Inflammatory macrophage treated with lipopolysaccharide for 1 hour (primary cell): ENCODE measurements at regions not wholly inside any gene's neighbourhood (a gene's known extent, or its start where the extent isn't known, plus 50 kb on each side); places are given as distances from the start of the nearest gene placed in this dataset.
"Not testable (repeated sequence)": the region's sequence is repeated elsewhere in the genome, so short reads cannot be mapped to it uniquely, and the experiment has no call there.

Source experiments
- DNase-seq, 2 donors: peaks; one replicate each; pipeline ENCODE4 v3.0.0-alpha.2; 2020 to 2022

DNA sequence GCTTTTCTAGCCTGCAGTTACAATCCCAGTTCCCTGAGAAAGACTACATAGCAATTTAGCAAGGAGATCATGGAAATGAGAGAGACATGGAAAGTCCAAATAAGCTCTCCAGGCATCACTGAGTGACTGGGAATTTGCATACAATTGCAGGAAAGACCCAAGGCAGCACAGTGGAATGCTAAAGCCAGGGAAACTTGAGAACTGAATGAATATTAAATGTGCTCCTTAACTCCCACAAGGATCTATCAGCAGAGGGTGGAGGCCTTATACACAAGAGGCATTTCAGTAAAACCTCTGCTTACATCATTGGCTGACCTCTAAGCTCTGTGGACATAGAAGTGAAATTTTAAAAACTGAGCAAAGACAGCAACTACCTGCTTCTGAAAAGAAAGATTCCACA, 355.6 kb upstream of the DAB2 start:
- no peak for DNase-seq

DNA sequence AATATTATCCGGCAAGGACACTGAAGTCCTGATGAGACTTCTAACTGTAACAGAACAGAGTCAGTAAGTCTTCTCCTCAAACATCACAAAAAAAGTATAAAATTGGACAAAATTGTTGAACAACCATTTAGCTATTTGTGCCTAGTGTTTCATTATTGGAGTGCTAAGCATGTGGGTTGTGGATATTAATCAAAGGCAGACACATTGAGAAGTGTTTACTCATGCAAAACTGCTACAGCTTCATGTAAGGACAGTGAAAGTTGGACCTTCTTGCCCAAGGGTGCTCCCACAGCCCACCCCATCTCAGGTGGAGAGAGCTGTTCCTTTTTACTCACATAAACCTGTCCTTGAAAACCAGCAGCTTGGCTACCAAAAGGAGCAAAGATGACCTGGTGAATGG, 355.1 kb upstream of the DAB2 start:
- DNase-seq = no peak

DNA sequence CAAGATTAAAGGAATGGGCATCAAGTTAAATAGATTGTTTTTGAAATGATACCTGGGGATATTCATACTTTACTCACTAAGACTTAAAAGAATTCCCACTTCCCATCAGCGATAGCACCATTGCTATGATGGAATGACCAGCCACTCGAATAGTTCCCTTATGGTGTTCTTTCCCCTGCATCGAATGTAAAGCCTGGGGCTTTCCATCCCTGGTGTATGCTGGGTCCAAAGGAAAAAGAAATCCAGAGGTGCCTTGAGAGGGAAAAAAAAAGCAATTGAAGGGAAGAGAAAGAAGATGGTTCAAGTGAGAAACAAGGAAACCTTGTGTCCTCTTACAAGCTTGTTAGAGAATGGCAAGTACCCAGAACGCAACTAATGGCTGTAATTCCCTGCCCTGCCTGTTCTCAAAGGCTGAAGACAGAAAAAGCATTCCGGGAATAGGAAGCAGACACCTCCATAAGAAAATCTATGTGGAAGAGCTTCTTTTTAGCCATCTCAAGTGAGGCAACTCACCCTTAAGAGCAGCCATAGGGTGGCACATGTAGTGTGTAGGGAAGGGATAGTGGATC, 351.1 kb upstream of the DAB2 start:
- DNase-seq = no peak

DNA sequence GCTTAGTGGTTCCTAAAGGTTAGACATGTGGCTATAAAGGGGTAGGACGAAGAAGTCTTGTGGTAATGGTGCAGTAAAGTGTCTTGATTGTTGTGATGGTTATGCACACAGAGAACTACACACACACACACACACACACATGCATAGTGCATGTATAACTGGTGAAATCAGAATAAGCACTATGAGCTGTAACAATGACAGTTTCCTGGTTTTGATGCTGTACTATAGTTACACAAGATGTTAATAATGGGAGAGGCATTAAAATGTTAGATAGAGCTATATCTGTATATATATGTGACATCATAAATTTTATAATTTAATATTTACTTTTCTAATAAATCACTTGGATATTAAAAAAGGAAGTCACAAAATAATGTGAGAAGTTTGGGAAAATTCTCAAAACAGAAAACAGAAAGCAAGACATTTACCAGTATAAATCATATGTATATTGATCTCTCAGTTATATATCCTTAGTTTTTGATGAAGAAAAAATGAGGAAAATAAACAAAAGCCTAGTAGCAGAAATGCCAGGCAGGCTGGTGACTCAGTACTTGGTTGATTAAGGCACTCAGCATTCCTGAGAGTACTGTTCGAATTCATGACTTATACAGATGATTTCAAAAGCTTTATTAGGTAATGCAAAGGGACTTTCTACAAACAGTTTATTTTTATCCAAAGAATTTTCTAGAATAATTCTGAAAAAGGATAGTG, 350.5 kb upstream of the DAB2 start:
- DNase-seq = no peak

DNA sequence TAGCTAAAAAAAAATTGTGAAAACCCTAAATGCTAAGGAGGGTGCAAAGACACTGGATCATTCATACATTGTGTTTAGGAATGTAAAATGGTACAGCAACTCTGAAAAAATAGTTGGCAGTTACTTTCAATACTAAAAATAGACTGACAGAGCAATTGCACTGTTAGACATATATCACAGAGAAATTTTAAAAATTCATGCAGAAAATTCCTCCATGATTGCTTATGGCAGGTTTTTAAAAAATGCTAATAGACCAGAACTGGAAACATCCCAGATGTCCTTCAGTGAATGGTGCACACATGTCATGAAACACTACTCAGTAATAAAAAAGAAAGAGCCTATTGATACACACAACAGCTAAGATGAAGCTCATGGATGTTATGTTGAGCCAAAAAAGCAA, 349.8 kb upstream of the DAB2 start:
- DNase-seq = no peak

DNA sequence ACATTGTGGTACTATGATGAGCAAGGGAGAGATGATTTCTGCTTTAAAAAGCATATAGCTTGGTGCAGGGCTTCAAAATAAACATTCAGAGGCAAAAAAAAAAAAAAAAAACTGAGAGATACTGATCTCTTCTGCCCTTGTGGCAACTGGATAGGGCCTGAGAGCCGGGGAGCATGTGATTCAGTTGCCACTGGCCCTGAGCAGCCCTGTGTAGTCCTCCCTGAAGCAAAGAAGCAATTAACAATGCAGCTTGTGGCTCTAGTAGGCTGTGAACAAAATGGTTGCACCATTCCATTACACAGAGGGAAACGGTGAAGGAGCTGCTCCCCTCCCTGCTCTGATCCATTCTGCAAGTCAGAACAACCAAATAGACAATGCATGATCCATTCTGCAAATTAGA, 347.5 kb upstream of the DAB2 start:
- no peak for DNase-seq

DNA sequence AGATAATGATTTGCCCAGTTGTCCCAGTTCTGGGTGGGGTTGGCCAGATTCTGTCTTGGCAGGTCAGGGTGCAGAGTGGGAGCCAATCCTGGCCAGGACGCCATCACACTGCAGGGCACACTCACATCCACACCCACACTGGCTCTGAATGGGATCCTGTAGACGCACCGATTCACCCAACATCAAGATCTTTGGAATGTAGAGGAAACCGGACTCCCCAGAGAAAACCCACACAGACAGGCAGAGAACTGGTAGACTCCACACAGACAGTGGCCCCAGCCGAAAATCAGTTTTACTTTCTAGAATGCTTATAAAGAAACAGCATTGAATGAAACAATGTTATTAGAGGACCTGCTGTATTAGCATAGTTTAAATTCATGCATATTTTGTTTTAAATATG, 343.1 kb upstream of the DAB2 start:
- no peak for DNase-seq

DNA sequence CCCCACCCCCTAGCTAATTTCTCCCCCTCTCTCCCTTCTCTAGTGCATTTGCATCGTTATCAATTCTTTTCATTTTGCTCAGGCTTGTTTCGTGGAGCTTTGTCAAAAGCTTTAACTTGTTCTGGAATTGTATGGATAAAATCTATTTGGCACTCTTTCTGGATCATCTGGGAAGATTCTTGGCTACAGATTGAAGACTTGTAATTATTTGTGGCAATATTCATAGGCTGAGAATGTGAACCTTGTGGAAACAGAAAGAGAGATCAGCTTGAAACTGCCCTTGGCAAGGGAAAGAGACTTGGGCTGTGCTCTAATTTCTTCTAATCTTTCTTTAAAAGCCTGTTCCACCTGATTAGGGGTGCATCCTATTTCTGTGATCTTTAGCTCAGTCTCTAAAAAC, 340.6 kb upstream of the DAB2 start:
- no peak for DNase-seq

DNA sequence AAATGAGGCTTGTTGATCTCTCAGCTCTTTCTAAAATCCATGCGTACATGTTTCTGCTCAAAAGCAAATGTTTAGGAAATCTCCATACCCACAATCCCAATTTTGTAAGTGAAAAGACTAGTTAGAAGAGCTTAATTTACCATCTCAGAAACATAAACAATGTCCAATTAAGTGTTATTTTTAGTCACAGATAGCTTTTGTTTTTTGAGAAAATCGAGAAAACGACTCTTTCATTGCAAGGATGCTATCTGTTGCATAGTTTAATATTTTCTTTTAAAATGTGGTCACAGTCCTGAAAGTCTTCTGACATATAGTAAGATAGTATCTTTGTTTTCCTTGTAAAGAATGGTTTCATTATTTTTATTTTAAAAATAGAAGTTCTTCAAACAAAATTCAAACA, 338.0 kb upstream of the DAB2 start:
- no peak for DNase-seq

DNA sequence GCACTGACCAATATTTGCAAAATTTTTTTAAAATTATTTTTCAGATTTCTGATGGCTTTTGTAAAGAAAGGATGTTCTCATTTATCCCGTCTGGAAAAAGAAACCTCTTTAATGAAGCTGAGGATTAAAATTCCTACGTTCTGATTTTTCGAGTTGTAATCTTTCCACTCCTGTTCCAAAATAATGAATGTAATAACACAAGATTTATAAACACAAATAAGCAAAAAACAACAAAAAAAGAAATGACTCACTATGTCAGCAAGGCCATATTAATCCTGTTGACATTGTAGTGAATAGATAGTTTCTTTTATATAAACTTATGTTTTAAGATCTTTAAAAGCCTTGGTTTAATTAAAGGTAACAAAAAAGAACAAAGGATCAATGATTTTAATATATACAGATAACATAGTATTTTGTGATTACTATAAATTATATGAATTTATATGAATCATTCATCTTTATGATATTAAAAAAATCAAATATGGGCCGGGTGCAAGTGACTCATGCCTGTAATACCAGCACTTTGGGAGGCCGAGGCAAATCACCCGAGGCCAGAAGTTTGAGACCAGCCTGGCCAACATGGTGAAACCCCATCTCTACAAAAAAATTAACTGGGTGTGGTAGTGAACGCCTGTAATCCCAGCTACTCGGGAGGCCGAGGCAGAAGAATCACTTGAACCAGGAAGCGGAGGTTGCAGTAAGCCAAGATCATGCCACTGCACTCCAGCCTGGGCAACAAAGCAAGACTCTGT, 336.6 kb upstream of the DAB2 start:
- no peak for DNase-seq

DNA sequence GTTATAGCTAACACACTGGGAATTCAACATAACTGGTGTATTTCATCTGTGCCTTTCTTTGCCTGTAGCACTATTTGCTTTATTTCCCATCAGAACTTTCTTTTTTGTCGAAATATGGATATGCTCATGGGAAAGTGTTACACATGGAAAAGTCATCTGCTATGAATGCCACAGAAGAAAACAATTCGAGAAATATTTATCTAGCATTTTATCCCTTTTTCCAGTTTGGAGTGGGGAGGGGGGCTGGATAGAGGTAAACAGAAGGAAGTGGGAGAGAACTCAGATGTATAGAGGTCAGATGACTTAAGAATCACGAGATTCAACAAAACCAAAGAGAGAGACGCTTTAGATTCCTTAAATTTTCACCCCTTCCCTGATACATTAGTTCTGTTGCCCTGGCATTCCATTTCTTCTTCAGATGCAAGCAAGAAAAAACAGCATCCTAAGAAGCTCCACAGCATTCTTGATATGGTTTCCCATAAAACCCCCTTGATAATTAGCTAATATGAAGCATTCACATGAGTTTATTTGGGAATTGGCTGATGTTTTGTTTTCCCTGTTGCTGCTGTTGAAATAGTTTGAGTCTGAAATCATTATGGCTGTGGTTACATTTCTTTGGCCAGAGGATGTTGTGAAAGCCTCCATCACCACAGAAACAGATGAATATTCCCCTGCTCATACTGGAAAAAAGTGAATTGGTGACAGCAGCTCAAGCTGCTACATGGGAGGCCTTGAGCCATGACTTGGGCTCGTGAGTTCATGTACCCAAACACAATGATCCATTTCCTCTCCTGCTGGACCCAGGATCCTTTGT, 335.8 kb upstream of the DAB2 start:
- DNase-seq = peak; percentile 27 to 53

DNA sequence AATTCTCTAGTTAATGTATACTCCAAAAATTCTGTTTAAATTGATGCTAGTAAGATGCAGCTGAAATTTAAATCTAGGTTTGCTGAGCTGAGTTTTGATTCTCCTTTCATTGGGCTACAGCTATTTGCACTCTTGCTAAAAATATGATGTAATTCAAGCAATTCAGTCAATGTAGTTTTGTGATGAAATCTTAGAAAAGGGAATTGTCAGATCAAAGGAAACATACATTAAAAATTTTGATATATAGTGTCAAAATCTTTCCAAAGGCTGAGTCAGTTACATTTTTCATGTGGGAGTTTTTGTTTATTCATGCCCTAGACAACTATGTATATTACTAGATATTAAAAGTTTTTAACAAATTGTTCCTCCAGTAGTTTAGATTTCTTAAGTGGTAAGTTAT, 334.9 kb upstream of the DAB2 start:
- DNase-seq = peak; percentile 58 to 65

DNA sequence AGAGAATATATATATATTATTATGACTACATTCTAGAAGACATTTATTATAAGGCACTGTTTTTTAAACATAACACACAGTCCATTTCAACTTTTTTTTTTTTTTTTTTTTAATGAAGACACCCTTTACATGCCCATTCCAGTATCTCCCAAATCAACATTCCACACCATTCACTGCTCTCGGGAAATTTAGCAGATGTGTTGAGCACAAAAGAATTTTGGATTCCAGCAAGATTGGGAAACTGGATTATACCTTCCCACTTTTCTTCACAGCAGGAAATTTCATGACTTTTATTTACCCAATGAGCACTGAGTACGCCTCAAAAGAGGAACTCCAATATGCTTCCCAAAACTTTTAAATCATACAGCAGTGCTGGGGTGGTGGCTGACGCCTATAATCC, 333.6 kb upstream of the DAB2 start:
- no peak for DNase-seq

DNA sequence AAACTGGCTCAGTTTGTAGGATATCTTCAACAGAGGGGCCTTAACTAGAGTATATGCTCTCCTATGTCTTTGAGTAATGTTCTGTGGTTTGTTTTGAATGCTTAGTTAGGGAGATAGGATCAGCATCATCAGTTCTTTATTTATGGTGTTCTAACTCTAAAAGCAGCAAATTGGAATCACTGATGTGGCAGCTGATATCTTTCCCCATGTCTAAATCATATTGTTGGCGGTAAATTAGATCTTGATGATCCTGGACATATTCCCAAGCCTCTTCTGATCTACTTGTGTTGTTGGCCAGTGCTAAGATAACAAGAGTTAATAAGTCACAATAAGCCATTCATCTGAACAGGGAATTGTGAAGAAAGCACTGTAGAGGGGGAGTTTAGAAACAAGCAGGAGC, 332.4 kb upstream of the DAB2 start:
- no peak for DNase-seq

DNA sequence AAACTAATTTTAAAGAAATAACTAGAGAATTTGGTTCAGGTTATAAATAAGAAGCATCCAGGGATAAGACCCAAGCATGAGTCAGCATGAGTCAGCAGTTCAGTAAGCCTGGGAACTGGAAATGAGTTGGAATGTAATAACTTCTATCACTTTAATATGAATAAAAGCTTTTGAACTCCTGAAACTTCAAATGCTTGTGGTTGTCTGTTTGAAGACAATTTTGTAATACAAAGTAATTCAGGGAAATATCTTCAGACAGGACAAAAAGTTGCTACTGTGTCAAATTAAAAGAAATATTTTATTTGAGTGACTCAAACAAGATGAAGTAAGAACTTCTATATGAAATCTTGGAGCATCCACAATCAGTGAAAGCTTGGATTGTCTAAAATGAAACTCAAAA, 331.2 kb upstream of the DAB2 start:
- peak in 1 of 2 donors; percentile 12 for DNase-seq

DNA sequence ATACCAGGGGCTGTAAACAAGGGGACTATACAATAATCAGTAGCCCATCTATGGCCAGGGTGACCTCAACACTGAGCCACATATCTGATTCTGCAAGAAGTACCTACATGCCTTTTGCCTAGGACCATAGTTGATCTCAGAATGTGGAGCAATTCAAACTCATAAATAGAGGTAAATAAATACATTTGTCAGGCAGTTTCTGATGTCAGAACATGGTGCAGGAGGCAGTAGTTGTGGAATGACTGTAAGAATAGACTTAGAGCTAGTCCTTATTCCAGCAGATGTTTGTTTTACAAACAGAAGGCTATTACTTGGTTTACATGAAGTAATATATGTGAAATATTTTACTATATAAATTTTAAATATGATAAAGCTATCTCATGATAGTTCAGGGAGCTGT, 330.7 kb upstream of the DAB2 start:
- DNase-seq = no peak

DNA sequence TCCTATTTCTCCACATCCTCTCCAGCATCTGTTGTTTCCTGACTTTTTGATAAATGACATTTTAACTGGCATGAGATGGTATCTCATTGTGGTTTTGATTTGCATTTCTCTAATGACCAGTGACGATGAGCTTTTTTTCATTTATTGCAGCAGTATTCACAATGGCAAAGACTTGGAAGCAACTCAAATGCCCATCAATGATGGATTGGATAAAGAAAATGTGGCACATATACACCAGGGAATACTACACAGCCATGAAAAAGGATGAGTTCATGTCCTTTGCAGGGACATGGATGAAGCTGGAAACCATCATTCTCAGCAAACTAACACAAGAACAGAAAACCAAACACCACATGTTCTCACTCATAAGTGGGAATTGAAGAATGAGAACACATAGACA, 329.0 kb upstream of the DAB2 start:
- not testable (repeated sequence) for DNase-seq

DNA sequence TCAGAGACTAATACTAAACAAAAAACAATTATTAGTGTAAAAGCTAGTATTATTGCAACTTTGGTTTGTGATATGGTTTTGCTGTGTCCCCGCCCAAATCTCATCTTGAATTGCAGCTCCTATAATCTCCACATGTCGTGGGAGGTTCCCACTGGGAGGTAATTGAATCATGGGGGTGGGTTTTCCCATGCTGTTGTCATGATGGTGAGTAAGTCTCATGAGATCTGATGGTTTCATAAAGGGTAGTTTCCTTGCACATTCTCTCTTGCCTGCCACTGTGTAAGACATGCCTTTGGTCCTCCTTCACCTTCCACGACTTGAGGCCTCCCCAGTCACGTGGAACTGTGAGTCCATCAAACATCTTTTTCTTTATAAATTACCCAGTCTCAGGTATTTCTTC, 325.9 kb upstream of the DAB2 start:
- DNase-seq = peak; percentile 16 to 20

DNA sequence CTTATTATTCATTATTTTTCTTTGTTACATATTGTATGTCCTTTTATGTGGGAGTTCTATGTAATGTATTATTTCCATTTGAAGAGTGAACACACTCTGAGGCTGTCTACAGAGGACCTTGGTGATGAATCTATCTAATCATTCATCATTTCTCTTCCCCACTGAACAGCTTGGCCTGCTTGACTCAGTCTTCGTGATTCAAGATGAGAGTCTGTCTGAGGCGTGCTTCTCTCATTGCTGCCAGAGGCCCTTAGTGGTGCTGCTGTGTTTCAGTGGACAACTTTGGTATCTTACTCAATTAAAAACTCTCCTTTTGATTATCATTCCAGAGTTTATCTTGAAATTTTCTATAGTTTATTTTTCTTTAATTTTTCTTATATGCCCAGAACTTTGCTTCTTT, 318.1 kb upstream of the DAB2 start:
- DNase-seq = no peak

DNA sequence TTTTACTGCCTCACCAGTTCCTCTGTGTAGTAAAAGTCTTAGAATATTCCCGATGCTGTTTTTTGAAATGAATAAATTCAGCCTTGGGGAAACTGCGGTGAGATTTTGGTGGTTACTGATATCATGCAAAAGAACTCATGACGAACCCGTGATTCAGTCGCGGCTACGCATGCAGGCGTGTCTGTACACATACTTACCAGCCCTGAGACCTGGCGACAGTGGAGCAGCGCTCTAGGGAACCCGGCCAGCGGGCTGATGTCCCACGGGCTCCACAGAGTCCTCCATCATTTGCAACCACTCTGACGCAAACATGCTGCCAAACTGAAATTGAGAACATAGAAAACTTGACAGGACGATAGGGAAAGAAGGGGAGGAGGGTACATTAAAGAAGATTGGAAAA, 315.6 kb upstream of the DAB2 start:
- DNase-seq = no peak

DNA sequence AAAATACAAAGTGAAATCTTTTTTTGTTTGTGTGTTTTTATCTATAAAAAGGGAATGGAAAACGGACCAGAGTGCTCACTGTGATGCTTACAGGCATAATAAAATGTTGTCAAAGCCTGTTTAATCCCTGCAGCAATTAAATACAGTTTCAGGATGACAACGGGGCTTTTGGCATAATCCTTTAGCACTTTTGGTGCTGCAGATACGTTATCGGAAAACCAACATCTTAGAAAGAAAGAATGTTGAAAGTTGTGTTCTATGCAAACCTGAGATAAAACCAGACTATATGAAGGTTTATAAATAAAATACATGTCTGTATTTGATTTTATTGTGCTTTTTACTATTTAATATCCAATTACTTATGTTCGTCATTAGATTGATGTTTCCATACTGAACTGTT, 307.4 kb upstream of the DAB2 start:
- no peak for DNase-seq

DNA sequence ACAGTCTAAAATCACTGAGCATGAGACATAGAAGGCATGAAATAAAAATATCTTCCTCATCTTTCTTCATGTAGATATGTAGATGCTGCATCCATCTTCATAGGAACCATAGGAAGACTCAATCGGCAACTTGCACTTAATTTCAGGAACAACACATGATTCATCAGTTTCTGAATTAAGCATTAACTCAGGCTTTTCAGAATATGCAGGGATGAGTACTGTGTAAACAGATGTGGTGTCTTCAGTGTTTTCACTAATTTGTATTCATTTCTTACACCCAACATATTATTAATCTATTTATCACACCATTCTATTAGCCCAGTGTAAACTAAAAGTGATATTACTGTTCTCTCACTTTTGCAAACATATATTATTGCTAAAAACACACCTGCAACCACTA, 305.9 kb upstream of the DAB2 start:
- DNase-seq = no peak

DNA sequence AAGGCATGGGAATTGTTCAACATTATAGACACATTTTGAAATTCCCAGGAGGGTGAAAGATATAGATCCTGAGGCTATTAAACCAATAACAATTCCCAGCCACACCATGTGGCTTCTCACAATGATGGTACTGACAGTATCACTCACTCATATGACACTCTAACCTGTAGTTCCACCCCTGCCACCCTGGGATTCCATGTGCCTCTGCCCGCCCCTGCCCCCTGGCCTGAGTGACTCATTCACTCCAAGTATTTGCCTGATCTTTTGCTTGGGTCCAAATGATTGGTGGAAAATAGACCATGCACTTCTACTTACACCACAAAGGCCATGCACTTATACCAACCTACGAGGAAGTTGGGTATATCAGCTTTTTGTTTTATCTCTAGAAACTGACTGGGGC, 305.2 kb upstream of the DAB2 start:
- no peak for DNase-seq

DNA sequence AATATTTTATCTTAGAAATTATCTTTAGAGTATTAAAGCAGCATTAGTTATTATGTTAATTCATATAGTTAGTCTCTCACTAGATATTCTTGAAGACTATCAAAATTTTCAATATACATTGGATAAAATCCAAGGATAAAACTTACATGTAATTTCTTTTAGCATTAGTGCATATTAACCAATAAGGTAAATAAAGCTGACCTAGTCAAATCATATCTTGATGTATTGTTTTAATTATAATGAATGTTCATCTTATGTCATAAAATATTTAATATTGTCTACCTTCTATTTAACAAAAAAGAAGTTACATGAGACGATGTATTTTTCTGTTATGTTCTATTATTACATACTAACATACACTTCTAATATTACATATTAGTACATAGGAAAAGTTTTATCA, 301.7 kb upstream of the DAB2 start:
- no peak for DNase-seq
